K562 (cell line): ENCODE measurements at regions not wholly inside any gene's neighbourhood (a gene's known extent, or its start where the extent isn't known, plus 50 kb on each side); places are given as distances from the start of the nearest gene placed in this dataset.

Experiments
- ATAC-seq: fragments of 200-7000 bp; cut with Tn5 transposase; 3 replicates; pipeline ENCODE4 v1.9.1; 2020; ENCODE audit warnings: moderate library complexity
- BruUV-seq: library from RNA; stranded (reverse); fragments of 400-500 nt; replicated peaks from 2 replicates; lab custom pipeline; 2021; lab: Mats Ljungman, UMichigan
- CTCF ChIA-PET: fragments of 300-600 bp; formaldehyde crosslinking; extraction: SDS; loops from one replicate; lab custom pipeline; 2021; ENCODE audit warnings: low intra/inter-chr PET ratio; lab: Yijun Ruan, JAX
- POLR2A ChIA-PET: fragments of 300-600, 350-650 bp; sonication (Branson Sonifier 250); formaldehyde crosslinking; extraction: SDS; loops from one replicate; lab custom pipeline; 2021; ENCODE audit warnings: antibody characterized with exemption, inconsistent platforms; lab: Yijun Ruan, JAX
- DNase-seq, 4 experiments: peaks; one replicate each; pipeline versions ENCODE4 v3.0.0 to v3.0.0-alpha.2; 2011 to 2018; ENCODE audit warnings: low spot score in 3 of 4, mixed read lengths in 3 of 4; ENCODE audit errors: extremely low read depth in 1 of 4
- FAIRE-seq: peaks from 2 replicates; lab custom pipeline; 2011; peaks lifted over from hg19 to GRCh38; lab: Jason Lieb, UNC
- H2AFZ ChIP-seq: 2 replicates; pipeline ENCODE4 v1.6.0; 2011; ENCODE audit warnings: low read depth, low read length, control low read depth, inconsistent platforms
- H3K27ac ChIP-seq: fragments of 200-600 bp; 3 replicates; pipeline ENCODE4 v1.8.0; 2011; ENCODE audit warnings: low read depth, mild to moderate bottlenecking, control low read depth, inconsistent platforms, low read length, moderate library complexity, mixed read lengths; ENCODE audit errors: extremely low read depth
- H3K27me3 ChIP-seq, 2 experiments: fragments of 300-600 bp in 1 of 2; 2 replicates in 1 of 2; 3 replicates in 1 of 2; pipeline versions ENCODE4 v1.6.0 to v1.8.0; 2011; ENCODE audit warnings: inconsistent platforms in 2 of 2, low read length in 2 of 2, mild to moderate bottlenecking in 1 of 2, mixed read lengths in 1 of 2, moderate library complexity in 1 of 2; ENCODE audit not compliant: control insufficient read depth in 2 of 2, insufficient read depth in 2 of 2
- H3K36me3 ChIP-seq: fragments of 300-600 bp; 3 replicates; pipeline ENCODE4 v1.8.0; 2011; ENCODE audit warnings: mild to moderate bottlenecking, low read length, inconsistent platforms; ENCODE audit not compliant: control insufficient read depth, insufficient read depth
- H3K4me1 ChIP-seq, 2 experiments: fragments of 200-600 bp in 1 of 2; replicated peaks in 1 of 2; 2 replicates in 1 of 2; 3 replicates in 1 of 2; pipeline versions ENCODE4 v1.5.1 to v1.8.0; 2011; ENCODE audit warnings: inconsistent platforms in 2 of 2, low read length in 2 of 2, mild to moderate bottlenecking in 1 of 2, mixed read lengths in 1 of 2, moderate library complexity in 1 of 2; ENCODE audit not compliant: control insufficient read depth in 2 of 2, insufficient read depth in 2 of 2
- H3K4me2 ChIP-seq: 2 replicates; pipeline ENCODE4 v1.6.1; 2011; ENCODE audit warnings: low read length, control low read depth, inconsistent platforms, mixed read lengths; ENCODE audit not compliant: insufficient read depth
- H3K4me3 ChIP-seq: fragments of 200-600 bp; sonication (generic), shearing (Covaris generic); 2 replicates; pipeline ENCODE4 v1.5.1; 2016; ENCODE audit warnings: control low read depth, inconsistent platforms
- H3K79me2 ChIP-seq: fragments of 200-600 bp; 3 replicates; pipeline ENCODE4 v1.8.0; 2011; ENCODE audit warnings: low read length, inconsistent platforms; ENCODE audit not compliant: control insufficient read depth, insufficient read depth
- H3K9ac ChIP-seq, 2 experiments: 2 replicates each; pipeline versions ENCODE4 v1.6.0 to v1.6.1; 2011; ENCODE audit warnings: low read depth in 2 of 2, low read length in 2 of 2, control low read depth in 1 of 2, inconsistent platforms in 1 of 2, mild to moderate bottlenecking in 1 of 2, mixed read lengths in 1 of 2; ENCODE audit not compliant: insufficient read depth in 1 of 2
- H3K9me1 ChIP-seq: one replicate; pipeline ENCODE4 v1.6.0; 2011; ENCODE audit warnings: inconsistent platforms, mild to moderate bottlenecking, low read length, moderate library complexity; ENCODE audit not compliant: control insufficient read depth, insufficient read depth
- H3K9me3 ChIP-seq: replicated peaks from 2 replicates; pipeline ENCODE4 v1.5.1; 2011; ENCODE audit warnings: low read depth, low read length, inconsistent platforms; ENCODE audit not compliant: control insufficient read depth, insufficient read depth
- H4K20me1 ChIP-seq: replicated peaks from 2 replicates; pipeline ENCODE4 v1.6.1; 2011; ENCODE audit warnings: low read length, inconsistent platforms, mixed read lengths; ENCODE audit not compliant: control insufficient read depth, insufficient read depth
- DNMT1 ChIP-seq: fragments of 450-650 bp; IDR thresholded peaks from 2 replicates; pipeline ENCODE4 v1.6.1; 2016; ENCODE audit warnings: antibody characterized with exemption, mild to moderate bottlenecking
- FOXK1 ChIP-seq: sonication (generic); formaldehyde crosslinking; IDR thresholded peaks from 2 replicates; pipeline ENCODE4 v1.8.0; 2022; ENCODE audit warnings: missing genetic modification reagents, mild to moderate bottlenecking, borderline replicate concordance
- HDAC1 ChIP-seq, 2 experiments: fragments of 450-650 bp; IDR thresholded peaks; 2 replicates each; pipeline ENCODE4 v1.6.1; 2016 to 2017; ENCODE audit warnings: inconsistent platforms in 1 of 2, mild to moderate bottlenecking in 1 of 2, moderate library complexity in 1 of 2
- MAZ ChIP-seq, 2 experiments: fragments of 450-650 bp in 1 of 2; sonication (generic) in 1 of 2; formaldehyde crosslinking; IDR thresholded peaks in 1 of 2; conservative IDR thresholded peaks in 1 of 2; 2 replicates each; pipeline versions ENCODE4 v1.4.0 to v1.5.0; 2020; ENCODE audit warnings: mild to moderate bottlenecking in 1 of 2, missing genetic modification reagents in 1 of 2
- MCM7 ChIP-seq, 2 experiments: fragments of 450-650 bp; IDR thresholded peaks; 2 replicates each; pipeline ENCODE4 v1.6.1; 2016 to 2018
- NR2C2 ChIP-seq, 2 experiments: fragments of 200-800 bp in 1 of 2; sonication (Bioruptor generic) in 1 of 2; sonication (generic) in 1 of 2; formaldehyde crosslinking in 1 of 2; IDR thresholded peaks; 2 replicates each; pipeline versions ENCODE4 v1.6.1 to v1.8.0; 2016 to 2022; ENCODE audit warnings: mild to moderate bottlenecking in 1 of 2, missing compliant biosample characterization in 1 of 2, missing genetic modification characterization in 1 of 2, missing genetic modification reagents in 1 of 2
- SIN3B ChIP-seq: fragments of 450-650 bp; IDR thresholded peaks from 2 replicates; pipeline ENCODE4 v1.6.1; 2017; ENCODE audit warnings: low read depth, mild to moderate bottlenecking, moderate library complexity
- SMC3 ChIP-seq: conservative IDR thresholded peaks from 2 replicates; pipeline ENCODE4 v1.6.1; 2011; ENCODE audit warnings: low read depth, low read length, improper control_type of control experiment; ENCODE audit not compliant: insufficient read depth
- ZNF184 ChIP-seq: sonication (generic); formaldehyde crosslinking; IDR thresholded peaks from 2 replicates; pipeline ENCODE4 v1.5.0; 2020; ENCODE audit warnings: missing genetic modification reagents
- ZNF23 ChIP-seq: fragments of 250-450 bp; sonication (Bioruptor Pico); IDR thresholded peaks from 2 replicates; pipeline ENCODE4 v1.4.0; 2020; ENCODE audit warnings: mild to moderate bottlenecking
- ZNF239 ChIP-seq: fragments of 250-450 bp; sonication (Bioruptor Pico); IDR thresholded peaks from 2 replicates; pipeline ENCODE4 v1.4.0; 2020; ENCODE audit warnings: mild to moderate bottlenecking
- ZNF24 ChIP-seq: fragments of 450-650 bp; IDR thresholded peaks from 2 replicates; pipeline ENCODE4 v1.6.1; 2016
- ZNF431 ChIP-seq: sonication (generic); formaldehyde crosslinking; IDR thresholded peaks from 2 replicates; pipeline ENCODE4 v1.8.0; 2022; ENCODE audit warnings: mild to moderate bottlenecking, missing genetic modification reagents
- ZNF830 ChIP-seq: fragments of 250-450 bp; sonication (Bioruptor Pico); IDR thresholded peaks from 2 replicates; pipeline ENCODE4 v1.5.0; 2021; ENCODE audit warnings: mild to moderate bottlenecking
- WGBS: fragments of 100-300 bp; shearing (Covaris generic); methylation state at CpG from one replicate; pipeline ENCODE4 v1.1.6; 2016; ENCODE audit warnings: low coverage, mixed read lengths; ENCODE audit not compliant: insufficient coverage; ENCODE audit errors: missing lambda C conversion rate; 5-methylcytosine and 5-hydroxymethylcytosine counted together
- in situ Hi-C: fragments of 300-500 bp; cut with MboI; formaldehyde crosslinking; loops from 4 replicates; pipeline ENCODE4 v1.15.0; 2018; ENCODE audit warnings: inconsistent platforms, mixed read lengths
- intact Hi-C: fragments of 100-400 bp; cut with micrococcal nuclease; formaldehyde crosslinking; loops from 2 replicates; pipeline ENCODE4 v1.14.2; 2022
- TF ChIP-seq, protein P1 (sequence below): fragments of 250-450 bp; sonication (Bioruptor Pico); IDR thresholded peaks from 2 replicates; pipeline ENCODE4 v1.5.0; 2021

- 0% methylated on average over 4 of the region's 4 CpGs for WGBS
Measured at GRCh38 chr4:81664079-81664478, 192.4 kb upstream of the RASGEF1B start.

DNA sequence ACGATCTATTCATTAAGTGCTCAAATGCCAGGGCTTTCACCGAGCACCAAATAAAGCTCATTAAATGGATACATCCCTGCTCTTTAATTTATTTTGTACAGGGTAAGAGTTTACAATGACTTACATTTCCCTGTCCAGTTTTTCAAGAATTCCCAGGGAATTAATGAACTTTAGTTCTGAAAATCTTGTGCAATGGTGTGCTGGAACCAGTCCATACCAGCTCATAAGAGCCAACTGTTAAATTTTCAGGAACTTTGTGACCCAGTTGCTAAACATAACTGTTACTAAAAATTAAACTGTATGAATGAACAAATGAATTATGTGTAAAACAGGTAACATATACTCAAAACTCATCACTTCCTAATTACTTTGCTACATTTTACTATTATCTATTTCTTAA is 191.7 kb upstream of the RASGEF1B start:
- H3K27me3 ChIP-seq = no peaks in the 10 kb centered on the region
- no peak overlapping the region for H2AFZ ChIP-seq
- H3K4me2 ChIP-seq = no peak overlapping the region
- BruUV-seq = no TSS peak
- no peak overlapping the region for H3K9ac ChIP-seq
- no peak overlapping the region for H3K4me3 ChIP-seq
- H3K79me2 ChIP-seq = no peaks in the 10 kb centered on the region
- ATAC-seq = no peak
- in situ Hi-C loops (no loop called here), intact Hi-C loops (no loop called here)
- ChIA-PET CTCF (no interaction called here), POLR2A (no interaction called here)
- no peak overlapping the region for H3K27ac ChIP-seq
- H3K4me1 ChIP-seq = no peaks in the 10 kb centered on the region
- no peak for FAIRE-seq
- no peaks in the 10 kb centered on the region for H3K36me3 ChIP-seq
- WGBS = 0% methylated on average over 2 of the region's 2 CpGs
- no peaks in the 10 kb centered on the region for H3K9me3 ChIP-seq
- H4K20me1 ChIP-seq = no peaks in the 10 kb centered on the region
- DNase-seq = no peak
- H3K9me1 ChIP-seq = no peaks in the 10 kb centered on the region
- TF ChIP-seq SIN3B (no peak), ZNF184 (no peak), FOXK1 (CRISPR knock-in tag) (no peak), MCM7 (IDR thresholded peaks at IDR 0.05) (no peak)
- TF ChIP-seq, protein P1, sequence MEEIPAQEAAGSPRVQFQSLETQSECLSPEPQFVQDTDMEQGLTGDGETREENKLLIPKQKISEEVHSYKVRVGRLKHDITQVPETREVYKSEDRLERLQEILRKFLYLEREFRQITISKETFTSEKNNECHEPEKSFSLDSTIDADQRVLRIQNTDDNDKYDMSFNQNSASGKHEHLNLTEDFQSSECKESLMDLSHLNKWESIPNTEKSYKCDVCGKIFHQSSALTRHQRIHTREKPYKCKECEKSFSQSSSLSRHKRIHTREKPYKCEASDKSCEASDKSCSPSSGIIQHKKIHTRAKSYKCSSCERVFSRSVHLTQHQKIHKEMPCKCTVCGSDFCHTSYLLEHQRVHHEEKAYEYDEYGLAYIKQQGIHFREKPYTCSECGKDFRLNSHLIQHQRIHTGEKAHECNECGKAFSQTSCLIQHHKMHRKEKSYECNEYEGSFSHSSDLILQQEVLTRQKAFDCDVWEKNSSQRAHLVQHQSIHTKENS = no peak
- TF ChIP-seq, all 486 proteins: peak for 0

More at GRCh38 chr4:81664079-81664478, 192.4 kb upstream of the RASGEF1B start:
- no TSS peak for BruUV-seq
- no peaks in the 10 kb centered on the region for H4K20me1 ChIP-seq
- no peaks in the 10 kb centered on the region for H3K9me3 ChIP-seq
- no peak overlapping the region for H3K4me2 ChIP-seq
- ChIA-PET POLR2A (no interaction called here), CTCF (no interaction called here)
- no peak for FAIRE-seq
- no peak for TF ChIP-seq SMC3
- TF ChIP-seq NR2C2 (CRISPR knock-in tag; IDR thresholded peaks at IDR 0.05) = no peak
- no peak for TF ChIP-seq NR2C2 (tag; IDR thresholded peaks at IDR 0.05)
- TF ChIP-seq MAZ (CRISPR knock-in tag; conservative IDR thresholded peaks at IDR 0.05 in 1 of 2, IDR thresholded peaks at IDR 0.05 in 1 of 2) = no peak
- TF ChIP-seq ZNF431 (CRISPR knock-in tag) = no peak
- TF ChIP-seq HDAC1 (IDR thresholded peaks at IDR 0.05) = no peak
- TF ChIP-seq ZNF239 (CRISPR knock-in tag) = no peak
- TF ChIP-seq DNMT1 = no peak
- TF ChIP-seq ZNF23 (CRISPR knock-in tag) = no peak
- no peak for TF ChIP-seq ZNF830 (CRISPR knock-in tag)
- TF ChIP-seq ZNF24 = no peak
- H3K27me3 ChIP-seq = peaks cover 0 to 4% of the 10 kb centered on the region in 2 experiments; a peak in 1 of 5 replicates
- H3K4me1 ChIP-seq = no peaks in the 10 kb centered on the region
- no peak overlapping the region for H3K4me3 ChIP-seq
- no peak for DNase-seq
- H2AFZ ChIP-seq = no peak overlapping the region
- no peak for ATAC-seq
- no peaks in the 10 kb centered on the region for H3K9me1 ChIP-seq
- no peak overlapping the region for H3K27ac ChIP-seq
- H3K79me2 ChIP-seq = no peaks in the 10 kb centered on the region
- in situ Hi-C loops (no loop called here), intact Hi-C loops (no loop called here)
- H3K36me3 ChIP-seq = no peaks in the 10 kb centered on the region
- no peak overlapping the region for H3K9ac ChIP-seq
